ENCODE measurements at regions not wholly inside any gene's neighbourhood (a gene's known extent, or its start where the extent isn't known, plus 50 kb on each side); places are given as distances from the start of the nearest gene placed in this dataset.

GRCh38 chr4:71847300-71847699 lies 63.4 kb upstream of the GC start:
- TF ChIP-seq, protein P1, sequence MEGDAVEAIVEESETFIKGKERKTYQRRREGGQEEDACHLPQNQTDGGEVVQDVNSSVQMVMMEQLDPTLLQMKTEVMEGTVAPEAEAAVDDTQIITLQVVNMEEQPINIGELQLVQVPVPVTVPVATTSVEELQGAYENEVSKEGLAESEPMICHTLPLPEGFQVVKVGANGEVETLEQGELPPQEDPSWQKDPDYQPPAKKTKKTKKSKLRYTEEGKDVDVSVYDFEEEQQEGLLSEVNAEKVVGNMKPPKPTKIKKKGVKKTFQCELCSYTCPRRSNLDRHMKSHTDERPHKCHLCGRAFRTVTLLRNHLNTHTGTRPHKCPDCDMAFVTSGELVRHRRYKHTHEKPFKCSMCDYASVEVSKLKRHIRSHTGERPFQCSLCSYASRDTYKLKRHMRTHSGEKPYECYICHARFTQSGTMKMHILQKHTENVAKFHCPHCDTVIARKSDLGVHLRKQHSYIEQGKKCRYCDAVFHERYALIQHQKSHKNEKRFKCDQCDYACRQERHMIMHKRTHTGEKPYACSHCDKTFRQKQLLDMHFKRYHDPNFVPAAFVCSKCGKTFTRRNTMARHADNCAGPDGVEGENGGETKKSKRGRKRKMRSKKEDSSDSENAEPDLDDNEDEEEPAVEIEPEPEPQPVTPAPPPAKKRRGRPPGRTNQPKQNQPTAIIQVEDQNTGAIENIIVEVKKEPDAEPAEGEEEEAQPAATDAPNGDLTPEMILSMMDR (IDR thresholded peaks at IDR 0.05; ENCODE audit: poor library complexity): no peak
- TF ChIP-seq EZH2 (IDR thresholded peaks at IDR 0.05; ENCODE audit: borderline replicate concordance): no peak
